ENCODE measurements at regions not wholly inside any gene's neighbourhood (a gene's known extent, or its start where the extent isn't known, plus 50 kb on each side); places are given as distances from the start of the nearest gene placed in this dataset.

DNA sequence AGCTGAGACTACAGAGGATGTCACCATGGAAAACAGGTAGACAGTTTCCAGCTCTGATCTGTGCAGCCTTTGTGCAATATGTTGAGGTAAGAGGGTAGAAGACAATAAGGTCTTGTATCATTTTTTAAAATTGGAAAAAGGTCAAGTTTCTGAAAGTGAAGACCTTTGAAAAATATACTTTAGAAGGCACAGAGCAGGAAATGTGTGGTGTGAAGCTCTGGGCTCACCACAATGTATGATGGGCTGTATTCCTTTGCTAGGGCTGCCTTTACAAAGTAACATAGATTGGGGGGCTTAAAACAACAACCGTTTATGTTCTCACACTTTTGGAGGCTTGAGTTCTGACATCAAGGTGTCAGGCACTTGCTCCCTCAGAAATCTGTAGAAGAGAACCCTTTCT is 514.3 kb upstream of the JARID2 start:
- no peak for DNase-seq (ENCODE audit: low spot score)

DNA sequence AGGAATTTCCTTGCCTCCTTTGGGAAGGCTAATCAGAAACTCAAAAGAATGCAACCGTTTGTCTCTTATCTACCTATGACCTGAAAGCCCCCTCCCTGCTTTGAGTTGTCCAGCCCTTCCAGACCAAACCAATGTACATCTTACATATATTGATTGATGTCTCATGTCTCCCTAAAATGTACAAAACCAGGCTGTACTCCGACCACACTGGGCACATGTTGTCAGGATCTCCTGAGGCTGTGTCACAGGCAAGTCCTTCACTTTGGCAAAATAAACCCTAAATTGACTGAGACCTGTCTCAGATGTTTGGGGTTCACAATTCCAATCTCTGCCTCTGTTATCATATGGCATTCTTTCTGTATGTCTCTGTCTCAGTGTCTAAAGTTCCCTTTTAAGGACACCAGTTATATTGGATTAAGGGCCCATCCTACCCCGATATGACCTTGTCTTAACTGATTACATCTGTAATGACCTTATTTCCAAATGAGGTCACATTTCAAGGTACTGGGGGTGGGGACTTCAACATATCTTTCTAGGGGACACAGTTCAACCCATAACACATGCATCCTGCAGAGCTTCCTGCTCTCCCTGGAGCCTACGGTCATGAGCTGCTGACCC is 513.5 kb upstream of the JARID2 start:
- no peak for DNase-seq (ENCODE audit: low spot score)

DNA sequence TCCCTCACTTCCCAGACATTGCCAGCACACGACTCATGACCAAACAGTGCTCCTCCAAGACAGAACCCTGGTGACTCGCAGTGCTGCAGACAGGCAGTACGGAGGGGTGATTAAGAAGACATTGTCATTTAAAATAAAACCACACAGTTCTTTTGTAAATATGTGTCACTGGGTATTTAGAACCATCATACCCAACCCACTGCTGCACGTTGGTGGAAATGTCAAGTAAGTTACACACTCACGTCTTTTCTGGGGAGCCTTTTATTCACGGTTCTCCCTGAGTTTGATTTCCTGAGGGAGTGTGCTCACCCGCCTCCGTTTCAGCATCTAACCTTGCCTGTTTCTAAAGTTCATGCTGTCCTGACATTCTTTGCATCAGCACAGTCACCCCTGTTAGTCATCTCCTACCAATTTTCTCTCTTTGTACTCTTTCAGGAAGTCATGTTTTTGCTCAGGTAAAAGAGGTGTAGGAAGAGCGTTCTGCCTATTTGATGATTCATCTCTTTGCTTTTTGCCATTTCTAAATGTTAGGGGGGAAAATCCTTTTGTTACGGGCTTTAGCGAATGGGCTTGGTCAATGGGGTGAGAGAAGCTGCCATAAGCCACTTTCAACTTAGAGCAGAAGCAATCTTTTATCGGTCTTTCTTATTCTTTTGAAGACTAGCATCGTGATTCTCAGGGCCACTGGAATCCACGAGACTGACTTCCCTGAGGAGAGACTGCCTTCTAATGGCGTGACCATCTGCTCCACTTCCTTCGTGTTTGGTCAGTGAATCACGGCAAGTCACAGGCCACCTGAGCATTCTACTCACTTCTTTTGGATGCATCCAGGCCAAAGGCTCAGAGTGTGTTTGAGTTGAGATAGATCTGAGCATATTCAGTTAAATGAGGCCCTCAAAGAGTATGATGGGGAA is 512.8 kb upstream of the JARID2 start:
- peak; percentile 97 for DNase-seq (ENCODE audit: low spot score)

DNA sequence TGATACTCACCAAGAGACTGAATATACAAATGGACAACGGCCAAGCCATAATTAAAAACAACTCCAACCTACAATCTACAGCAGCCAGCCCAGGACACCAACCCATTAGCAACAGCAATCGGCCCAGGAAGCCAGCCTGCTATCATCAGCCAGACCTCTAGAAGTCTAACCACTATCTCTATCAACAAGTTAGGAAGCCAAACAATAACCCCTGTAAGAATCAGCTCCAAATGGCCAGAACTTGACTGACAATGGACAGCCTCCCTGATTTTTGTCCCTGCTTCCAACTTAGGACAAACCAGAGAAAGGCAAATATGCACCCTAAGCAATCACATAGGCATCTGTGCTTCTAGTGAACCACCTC is 511.8 kb upstream of the JARID2 start:
- no peak for DNase-seq (ENCODE audit: low spot score)

DNA sequence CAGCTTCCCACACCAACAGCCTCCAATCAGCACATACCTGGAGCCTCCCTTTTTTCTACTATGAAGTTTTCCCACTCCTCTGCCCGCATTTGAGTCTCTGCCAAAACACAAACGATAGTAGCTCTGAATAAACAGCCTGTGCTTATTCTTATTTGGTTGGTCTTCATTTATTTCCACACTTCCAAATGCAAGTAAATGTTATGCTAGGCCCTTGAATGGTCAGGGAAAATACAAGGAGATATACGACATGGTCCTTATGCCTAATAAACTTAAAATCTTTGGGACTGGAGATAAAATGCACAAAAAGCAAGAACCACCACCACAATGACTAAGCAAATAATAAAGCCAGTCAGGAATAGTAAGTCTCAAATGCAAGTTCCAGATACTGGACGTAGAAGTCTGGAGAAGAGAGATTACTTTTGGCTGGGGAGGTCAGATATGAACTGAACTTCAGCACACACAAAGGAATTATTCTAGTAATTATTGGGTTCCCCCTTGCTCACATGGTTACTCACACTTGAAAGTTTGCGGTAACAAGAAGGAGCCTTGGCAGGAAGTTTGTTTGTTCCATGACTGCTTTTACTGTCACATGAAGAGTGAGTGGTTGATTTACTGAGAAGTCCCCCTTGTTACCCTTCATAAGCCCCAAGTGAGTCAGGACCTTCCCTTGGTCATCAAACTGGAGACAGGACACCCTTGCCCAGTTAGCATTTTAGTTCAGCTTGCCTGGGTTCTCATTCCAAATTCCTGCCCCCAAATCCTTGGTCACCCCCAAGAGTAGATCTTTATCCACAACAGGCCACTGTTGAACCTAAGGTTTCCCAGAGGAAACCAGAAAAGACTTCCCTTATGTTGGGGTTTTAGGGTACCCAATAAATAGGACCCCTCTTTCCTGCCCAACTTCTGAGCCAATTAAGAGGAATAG is 511.2 kb upstream of the JARID2 start:
- DNase-seq (ENCODE audit: low spot score) = peak; percentile 86

DNA sequence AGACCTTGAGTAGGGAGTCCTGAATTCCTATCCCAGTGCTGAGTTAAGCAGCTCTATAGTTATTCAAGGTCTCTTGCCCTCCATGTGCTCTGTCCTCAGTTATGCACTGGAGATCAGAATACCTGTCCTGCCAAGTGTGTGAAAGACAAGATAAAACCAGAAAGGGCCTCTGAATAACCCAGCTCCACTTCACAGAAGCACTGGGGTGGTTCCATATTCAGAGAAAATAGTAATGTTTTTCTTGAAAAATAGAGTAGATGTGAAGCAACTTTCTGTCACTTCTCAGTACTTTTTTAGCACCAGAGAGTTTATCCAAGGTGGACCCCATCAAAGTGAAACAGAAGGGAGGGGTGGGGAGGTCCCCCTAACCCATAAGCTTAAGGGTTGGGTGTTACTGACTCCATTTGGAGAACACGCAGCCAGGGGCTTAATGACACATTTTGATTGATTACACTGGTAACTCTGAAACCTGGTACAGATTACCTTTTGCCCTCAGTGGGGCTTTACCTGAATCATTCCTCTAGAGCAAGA is 509.8 kb upstream of the JARID2 start:
- DNase-seq (ENCODE audit: low spot score) = no peak

DNA sequence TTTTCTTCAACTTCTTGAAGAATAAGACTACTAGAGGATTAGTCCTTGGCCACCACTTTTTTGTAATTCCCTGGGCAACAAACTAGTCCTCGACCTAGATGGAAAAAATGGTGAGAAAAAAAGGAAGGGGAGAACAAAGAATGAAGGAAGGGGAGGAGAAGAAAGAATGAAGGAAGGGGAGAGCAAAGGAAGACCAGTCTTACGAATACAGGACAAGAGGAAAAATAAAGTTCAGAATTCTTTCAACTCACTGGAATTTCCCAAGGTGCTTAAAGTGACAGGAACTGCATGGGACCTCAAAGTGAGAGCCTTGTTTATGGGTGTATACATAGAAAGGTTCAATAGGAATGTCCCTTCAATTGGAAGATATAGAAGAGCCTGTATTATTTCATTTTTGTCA is 509.3 kb upstream of the JARID2 start:
- DNase-seq (ENCODE audit: low spot score) = no peak

DNA sequence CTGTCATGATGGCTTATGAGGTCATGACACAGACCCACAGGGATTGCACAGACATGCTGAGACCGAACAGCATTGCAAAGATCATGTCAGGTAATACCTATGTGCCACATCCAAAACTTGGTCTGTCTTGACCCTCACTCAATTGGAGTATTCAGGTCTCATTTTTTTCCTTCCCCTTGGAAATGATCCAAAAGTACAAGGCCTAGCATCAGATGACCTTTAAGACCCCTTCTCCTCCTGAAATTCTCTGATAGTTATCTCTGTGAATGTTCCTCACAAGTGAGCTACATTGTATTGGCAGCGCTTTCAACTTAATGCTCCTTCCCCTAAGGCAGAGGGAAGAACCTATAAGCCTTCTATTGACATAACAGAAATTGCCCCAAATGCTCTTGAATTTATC is 507.4 kb upstream of the JARID2 start:
- DNase-seq (ENCODE audit: low spot score) = no peak

DNA sequence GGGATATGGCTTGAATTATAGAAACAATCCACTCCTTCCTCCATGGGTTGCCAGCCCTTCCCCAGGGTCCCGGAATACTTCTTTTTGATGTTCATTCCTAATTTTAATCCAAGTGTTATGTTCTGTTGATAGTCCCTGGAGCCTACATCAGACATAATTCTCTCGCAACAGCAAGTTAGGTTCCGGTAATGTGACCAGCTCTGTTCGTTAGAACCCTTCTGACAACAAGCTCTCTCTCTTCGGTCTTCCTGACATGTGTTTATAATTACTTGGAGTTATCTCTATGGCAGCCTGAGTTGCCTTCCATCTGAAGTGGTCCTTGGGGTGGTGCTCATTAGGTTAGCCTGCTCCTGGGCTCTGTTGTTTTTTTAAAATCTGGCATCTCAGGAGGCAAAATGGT is 506.9 kb upstream of the JARID2 start:
- DNase-seq (ENCODE audit: low spot score) = no peak

DNA sequence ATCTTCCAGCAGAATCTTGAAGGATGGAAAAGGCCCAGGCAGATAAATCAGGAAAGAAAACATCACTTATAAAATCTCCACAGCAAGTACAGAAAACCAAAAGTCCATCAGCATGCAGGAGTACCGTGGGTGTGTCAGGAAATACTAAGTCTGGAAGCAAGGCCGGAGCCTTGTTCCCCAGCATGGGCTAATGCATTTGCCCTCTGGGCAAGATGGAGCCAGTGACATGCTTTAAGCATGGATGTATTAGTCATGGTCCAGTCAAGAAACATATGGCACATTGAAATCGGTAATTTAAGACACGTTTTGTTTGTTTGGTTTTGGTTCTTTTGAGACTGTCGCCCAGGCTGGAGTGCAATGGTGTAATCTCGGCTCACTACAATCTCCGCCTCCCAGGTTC is 506.0 kb upstream of the JARID2 start:
- DNase-seq (ENCODE audit: low spot score) = no peak

DNA sequence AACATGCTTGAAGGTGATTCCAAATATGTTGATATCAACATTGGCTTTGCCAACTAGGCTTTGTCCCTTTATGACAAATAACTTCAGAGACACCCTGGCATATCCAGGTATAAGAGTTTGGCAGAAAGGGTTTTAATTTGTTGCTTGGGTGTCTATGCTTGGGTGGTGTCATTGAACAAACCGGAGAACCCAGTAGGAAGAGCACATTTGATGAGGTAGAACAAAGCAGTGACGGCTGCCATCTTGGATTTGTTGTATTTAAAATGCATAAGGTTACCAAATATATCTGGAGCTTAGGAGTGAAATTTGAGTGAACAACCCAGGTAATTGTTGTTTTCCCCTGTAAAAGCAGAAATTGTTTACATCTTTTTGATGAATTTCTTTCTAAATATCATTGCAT is 503.7 kb upstream of the JARID2 start:
- no peak for DNase-seq (ENCODE audit: low spot score)

DNA sequence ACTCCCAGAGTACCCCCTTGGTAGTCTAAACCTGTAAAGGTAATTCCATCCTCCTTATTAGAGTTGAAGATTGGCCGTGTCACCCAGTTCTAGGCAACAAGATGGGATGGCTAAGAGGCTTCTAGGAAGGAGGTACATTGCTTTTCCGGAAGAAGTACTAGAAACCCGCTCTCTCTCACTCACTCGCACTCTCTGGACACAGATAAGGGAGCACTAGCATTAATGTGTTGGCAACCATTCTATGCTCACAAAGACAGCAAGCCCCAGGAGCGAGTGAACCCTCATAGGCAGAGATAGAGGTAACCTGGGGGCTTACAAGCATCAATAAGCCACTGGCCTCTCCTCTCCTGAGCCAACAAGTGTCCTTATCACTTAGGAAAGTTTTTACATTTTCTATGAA is 503.2 kb upstream of the JARID2 start:
- no peak for DNase-seq (ENCODE audit: low spot score)

DNA sequence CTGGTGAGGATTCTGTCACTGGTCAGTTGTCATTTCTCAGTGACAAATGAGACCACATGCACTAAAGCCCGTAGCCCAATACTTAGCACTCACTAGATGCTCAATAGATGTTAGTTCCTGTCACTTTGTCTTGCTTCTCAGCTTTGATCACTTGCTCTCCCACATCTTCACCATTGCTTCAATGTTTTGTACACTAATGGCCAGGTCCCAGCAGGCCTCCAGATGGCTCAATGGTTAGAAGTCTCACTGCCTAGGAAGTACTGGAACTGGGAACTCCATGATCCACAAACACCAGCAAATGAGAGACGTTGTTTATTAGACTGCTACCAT is 502.8 kb upstream of the JARID2 start:
- no peak for DNase-seq (ENCODE audit: low spot score)

DNA sequence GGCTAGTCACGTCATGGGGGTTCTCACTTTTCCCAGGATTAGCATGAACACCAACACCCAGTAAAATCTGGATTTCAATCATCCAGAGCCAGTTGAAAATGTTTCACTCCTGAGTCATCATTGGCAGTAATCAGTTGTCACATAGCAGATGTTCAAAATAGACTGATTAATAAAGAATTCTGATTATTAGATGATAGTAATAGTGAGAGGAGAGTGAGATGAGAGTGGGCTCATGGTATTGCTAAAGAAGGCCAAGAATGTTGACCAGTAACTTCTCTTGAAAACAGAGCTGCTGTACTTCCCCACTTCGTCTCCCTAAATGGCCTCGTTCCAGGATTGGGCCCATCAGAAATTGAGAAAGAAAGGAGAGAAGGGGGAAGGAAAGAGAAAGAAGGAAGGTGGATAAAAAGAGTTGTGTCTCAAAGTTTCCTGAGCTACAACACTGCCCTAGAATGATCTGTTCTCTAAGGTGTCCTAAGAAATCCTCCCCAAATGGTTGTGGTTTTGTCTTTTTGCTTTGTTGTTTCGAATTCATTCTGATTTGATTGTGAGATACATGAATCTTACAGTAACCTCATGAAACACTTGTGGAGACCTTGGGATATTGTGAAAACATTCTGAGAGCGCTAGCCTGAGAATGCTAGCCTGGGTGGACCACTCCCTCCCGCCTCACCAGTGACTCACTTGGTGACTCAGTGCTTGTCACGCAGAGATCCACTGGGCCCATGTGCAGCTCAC is 502.2 kb upstream of the JARID2 start:
- peak; percentile 97 for DNase-seq (ENCODE audit: low spot score)

DNA sequence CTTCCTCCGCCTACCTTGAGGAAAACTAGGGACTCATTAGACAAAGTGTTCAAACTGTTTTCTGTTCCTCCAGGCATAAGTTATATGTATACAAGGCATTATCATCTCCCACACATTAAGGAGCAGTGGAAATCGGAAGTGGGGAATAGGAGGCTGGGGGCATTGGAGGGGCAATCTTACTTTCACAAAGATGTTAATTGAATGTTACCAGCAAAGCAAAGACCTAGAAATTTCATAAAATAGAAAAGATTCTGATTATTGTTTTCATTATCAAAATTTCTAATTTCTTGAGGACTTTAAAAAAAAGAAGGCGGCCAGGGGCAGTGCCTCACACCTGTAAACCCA is 501.7 kb upstream of the JARID2 start:
- no peak for DNase-seq (ENCODE audit: low spot score)

DNA sequence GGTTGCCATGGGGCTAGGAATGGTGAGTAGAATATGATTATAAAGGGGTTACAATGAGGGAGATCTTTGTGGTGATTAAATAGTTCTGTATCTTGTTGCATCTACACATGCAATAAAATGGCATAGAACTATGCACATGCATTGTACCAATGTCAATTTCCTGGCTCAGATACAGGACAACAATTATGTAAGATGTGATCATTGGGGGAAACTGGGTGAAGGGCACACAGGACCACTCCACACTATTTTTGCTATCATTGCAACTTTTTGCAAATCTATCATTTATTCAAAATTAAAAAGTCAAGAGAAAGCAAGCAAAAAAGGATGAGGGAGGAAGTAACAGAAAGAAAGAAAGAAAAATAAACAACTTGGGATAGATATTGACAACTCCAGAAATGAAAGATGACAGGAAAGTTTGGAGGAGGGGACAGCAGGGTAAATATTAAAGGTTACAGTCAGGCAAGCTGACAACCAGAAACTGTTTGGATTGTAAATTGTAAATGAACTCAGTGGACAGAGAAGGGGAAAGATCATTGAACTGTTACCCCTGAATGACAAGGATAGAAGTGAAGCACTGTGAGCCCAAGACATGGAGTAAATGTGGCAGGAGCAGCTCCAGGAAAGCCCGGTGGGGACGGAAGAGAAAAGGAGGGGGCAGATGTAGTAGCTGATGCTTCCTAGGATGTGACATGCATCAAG is 499.6 kb upstream of the JARID2 start:
- DNase-seq (ENCODE audit: low spot score) = no peak

DNA sequence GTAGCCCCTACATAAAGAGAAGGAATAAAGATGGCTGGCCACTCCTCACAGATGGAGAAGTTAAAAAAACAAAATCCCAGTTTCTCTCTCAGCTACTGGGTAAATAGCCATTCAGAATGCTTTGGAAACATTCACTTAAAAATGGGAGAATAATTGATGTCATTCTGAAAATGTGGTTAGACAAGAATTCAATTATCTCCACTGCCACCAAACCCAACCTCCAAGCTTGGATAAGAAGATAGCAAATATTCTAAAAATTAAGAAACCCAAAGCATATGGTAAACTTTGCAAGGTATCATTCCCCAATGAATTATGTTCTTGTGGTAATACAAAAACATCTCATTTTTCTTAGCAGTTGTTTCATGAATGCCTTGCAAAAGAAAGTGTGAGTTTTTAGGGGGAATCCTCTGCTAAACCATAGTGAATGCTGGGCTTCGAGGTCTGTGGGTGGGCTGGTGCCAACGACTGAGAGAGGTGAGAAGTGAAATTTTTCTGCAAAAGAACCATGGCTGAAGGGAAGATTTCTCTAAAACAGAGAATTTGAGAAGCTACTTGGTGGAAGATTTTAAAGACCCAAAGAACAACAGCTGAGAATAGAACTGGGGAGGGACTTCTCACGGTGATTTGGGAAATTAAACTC is 497.9 kb upstream of the JARID2 start:
- DNase-seq (ENCODE audit: low spot score) = no peak

DNA sequence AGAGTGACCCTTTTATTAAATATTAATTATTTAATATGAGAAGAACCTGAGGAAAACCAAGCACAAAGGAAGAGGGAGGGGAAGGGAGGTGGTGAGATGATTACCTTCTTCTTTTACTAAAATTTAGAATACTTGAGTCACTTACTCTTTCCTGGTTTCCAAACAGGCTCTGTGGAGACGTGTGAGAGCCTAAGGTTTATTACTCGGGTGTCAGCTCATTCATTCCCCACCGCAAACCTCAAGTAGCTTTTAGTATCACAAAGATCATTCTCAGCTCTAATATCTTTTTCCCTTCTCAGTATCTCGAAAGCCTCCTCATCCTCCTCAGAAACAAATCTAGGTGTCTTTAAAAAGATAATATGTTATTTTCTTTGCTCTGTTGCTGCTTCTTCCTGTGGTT is 497.2 kb upstream of the JARID2 start:
- no peak for DNase-seq (ENCODE audit: low spot score)

DNA sequence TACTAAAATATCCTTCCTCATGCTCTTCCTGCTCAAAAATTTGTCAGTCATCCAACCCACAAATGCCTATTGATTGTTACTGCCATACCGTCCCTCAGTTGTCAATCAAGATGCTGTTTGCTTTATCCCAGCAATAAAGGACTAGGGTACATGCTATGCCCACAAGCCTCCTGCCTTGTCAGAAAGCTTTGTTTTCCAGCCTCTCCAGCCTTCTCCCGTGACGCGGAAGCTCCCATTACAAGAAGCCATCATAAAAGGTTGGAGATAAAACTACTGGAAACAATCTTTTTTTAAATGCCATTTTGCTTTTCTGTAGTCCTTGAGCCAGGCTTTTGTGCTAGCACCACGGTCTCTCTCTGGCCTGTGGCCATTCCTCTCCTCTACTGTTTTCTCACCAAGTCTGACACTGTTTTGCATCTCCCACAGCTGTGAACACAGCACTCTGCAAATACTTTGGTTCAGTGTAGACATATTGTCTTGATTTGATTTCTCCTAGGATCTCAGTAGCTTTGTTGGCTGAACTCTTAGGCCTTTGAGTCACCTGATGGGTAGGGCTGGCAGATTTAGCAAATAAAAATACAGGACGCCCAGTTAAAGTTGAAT is 495.7 kb upstream of the JARID2 start:
- DNase-seq (ENCODE audit: low spot score) = no peak

DNA sequence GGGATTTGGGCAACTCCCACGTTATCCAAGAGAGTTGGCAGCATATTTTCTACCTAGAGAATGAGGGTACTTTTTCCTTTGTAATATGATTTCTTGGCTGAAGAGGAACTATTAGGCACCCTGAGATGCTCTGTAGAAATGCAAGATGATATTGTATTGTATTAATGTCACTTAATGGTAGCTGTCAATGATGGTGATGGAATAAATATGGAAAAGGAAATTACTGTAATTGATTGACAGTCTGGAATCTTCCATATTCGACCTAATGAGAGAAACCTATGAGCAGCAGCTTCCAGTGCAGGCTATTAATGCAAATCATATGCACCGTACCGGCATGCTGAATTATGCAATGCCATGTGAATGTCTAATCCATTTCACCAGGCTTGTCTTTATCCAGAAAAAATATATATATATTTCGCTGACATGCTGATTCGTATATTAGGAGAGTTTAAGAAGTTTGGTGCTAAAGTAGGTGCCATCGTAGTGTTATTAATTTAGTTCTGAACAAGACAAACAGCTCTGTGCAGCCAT is 494.2 kb upstream of the JARID2 start:
- DNase-seq (ENCODE audit: low spot score) = no peak
